Right lobe of liver (tissue), 4 donors: ENCODE measurements at regions not wholly inside any gene's neighbourhood (a gene's known extent, or its start where the extent isn't known, plus 50 kb on each side); places are given as distances from the start of the nearest gene placed in this dataset.

ENCODE experiments used
- POLR2A ChIP-seq: fragments of 450-650 bp; IDR thresholded peaks from one replicate; pipeline ENCODE4 v1.6.1; 2017; ENCODE audit warnings: antibody characterized with exemption, mild to moderate bottlenecking
- TF ChIP-seq, protein P1 (sequence below), 4 donors: fragments of 200-600 bp in 3 of 4; fragments of 450-650 bp in 1 of 4; IDR thresholded peaks; one replicate each; pipeline versions ENCODE4 v1.5.1 to v1.8.0; 2016 to 2022; ENCODE audit warnings: antibody characterized with exemption in 4 of 4, mild to moderate bottlenecking in 2 of 4
- donor health status: DM: no; HTN: no; CAD: no.
- donor health status: DM: no; HTN: no; CAD: no.
- donor health status: DM: no; HTN: yes; CAD: no.

DNA sequence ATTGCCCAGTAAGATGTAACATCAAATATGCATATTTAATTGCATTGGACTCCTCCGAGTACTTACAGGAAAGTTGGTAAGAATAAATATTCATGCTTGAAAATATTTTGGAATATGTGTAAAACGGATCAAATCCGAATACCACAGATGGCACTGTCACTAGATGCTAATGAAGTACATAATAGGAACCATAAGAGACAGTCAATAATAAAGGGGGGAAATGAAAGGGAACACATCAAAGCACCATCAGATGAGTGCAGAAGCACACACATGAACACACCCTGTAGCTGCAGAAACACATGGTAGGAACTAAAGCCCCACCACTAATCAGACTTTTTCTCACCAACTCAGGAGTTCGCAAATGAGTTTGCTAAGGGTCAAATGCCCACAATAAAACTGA, 52.2 kb upstream of the PAGE5 start:
- TF ChIP-seq, protein P1, sequence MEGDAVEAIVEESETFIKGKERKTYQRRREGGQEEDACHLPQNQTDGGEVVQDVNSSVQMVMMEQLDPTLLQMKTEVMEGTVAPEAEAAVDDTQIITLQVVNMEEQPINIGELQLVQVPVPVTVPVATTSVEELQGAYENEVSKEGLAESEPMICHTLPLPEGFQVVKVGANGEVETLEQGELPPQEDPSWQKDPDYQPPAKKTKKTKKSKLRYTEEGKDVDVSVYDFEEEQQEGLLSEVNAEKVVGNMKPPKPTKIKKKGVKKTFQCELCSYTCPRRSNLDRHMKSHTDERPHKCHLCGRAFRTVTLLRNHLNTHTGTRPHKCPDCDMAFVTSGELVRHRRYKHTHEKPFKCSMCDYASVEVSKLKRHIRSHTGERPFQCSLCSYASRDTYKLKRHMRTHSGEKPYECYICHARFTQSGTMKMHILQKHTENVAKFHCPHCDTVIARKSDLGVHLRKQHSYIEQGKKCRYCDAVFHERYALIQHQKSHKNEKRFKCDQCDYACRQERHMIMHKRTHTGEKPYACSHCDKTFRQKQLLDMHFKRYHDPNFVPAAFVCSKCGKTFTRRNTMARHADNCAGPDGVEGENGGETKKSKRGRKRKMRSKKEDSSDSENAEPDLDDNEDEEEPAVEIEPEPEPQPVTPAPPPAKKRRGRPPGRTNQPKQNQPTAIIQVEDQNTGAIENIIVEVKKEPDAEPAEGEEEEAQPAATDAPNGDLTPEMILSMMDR (IDR thresholded peaks at IDR 0.05) = no peak
- TF ChIP-seq POLR2A = no peak
